Mesenchymal stem cell (in vitro differentiated cells and primary cell): ENCODE measurements at regions not wholly inside any gene's neighbourhood (a gene's known extent, or its start where the extent isn't known, plus 50 kb on each side); places are given as distances from the start of the nearest gene placed in this dataset.

ENCODE experiments used
- DNase-seq: peaks from one replicate; pipeline ENCODE4 v3.0.0-alpha.2; 2013
- H2AFZ ChIP-seq: one replicate; pipeline ENCODE4 v1.6.1; 2013; ENCODE audit warnings: low read depth, mild to moderate bottlenecking, control low read depth, inconsistent platforms, low read length, moderate library complexity
- H2AK5ac ChIP-seq: 2 replicates; pipeline ENCODE4 v1.6.1; 2013; ENCODE audit warnings: low read length, moderate library complexity, mild to moderate bottlenecking, inconsistent platforms; ENCODE audit not compliant: severe bottlenecking
- H2BK120ac ChIP-seq: one replicate; pipeline ENCODE4 v1.6.1; 2013; ENCODE audit warnings: low read depth, mild to moderate bottlenecking, inconsistent platforms, low read length, moderate library complexity
- H2BK12ac ChIP-seq, 2 experiments: one replicate each; pipeline ENCODE4 v1.6.1; 2013; ENCODE audit warnings: inconsistent platforms in 2 of 2, low read length in 2 of 2, mild to moderate bottlenecking in 2 of 2, moderate library complexity in 2 of 2, control low read depth in 1 of 2
- H2BK15ac ChIP-seq: one replicate; pipeline ENCODE4 v1.6.1; 2013; ENCODE audit warnings: mild to moderate bottlenecking, low read depth, inconsistent platforms; ENCODE audit not compliant: poor library complexity, severe bottlenecking
- H2BK5ac ChIP-seq: 2 replicates; pipeline ENCODE4 v1.6.1; 2013; ENCODE audit warnings: low read depth, mild to moderate bottlenecking, low read length, control low read depth, inconsistent platforms; ENCODE audit not compliant: poor library complexity, severe bottlenecking
- H3K14ac ChIP-seq, 2 experiments: one replicate each; pipeline ENCODE4 v1.6.1; 2013; ENCODE audit warnings: inconsistent platforms in 2 of 2, low read length in 2 of 2, control low read depth in 1 of 2, mild to moderate bottlenecking in 1 of 2, moderate library complexity in 1 of 2
- H3K18ac ChIP-seq, 2 experiments: one replicate each; pipeline ENCODE4 v1.6.1; 2013; ENCODE audit warnings: inconsistent platforms in 2 of 2, low read length in 2 of 2, control low read depth in 1 of 2, low read depth in 1 of 2, mild to moderate bottlenecking in 1 of 2
- H3K23ac ChIP-seq, 2 experiments: one replicate each; pipeline ENCODE4 v1.6.1; 2013; ENCODE audit warnings: inconsistent platforms in 2 of 2, low read length in 2 of 2, mild to moderate bottlenecking in 2 of 2, moderate library complexity in 2 of 2, control low read depth in 1 of 2
- H3K27ac ChIP-seq: 2 replicates; pipeline ENCODE4 v1.5.1; 2013; ENCODE audit warnings: mild to moderate bottlenecking, moderate library complexity, low read length, control low read depth, inconsistent platforms; ENCODE audit not compliant: poor library complexity, severe bottlenecking
- H3K27me3 ChIP-seq, 2 experiments: 2 replicates each; pipeline versions ENCODE4 v1.6.1 to v1.7.0; 2013; ENCODE audit warnings: low read length in 2 of 2, mild to moderate bottlenecking in 2 of 2, moderate library complexity in 2 of 2, control low read depth in 1 of 2, inconsistent platforms in 1 of 2; ENCODE audit not compliant: control insufficient read depth in 1 of 2, insufficient read depth in 1 of 2
- H3K36me3 ChIP-seq, 2 experiments: 2 replicates each; pipeline versions ENCODE4 v1.6.1 to v1.7.0; 2013; ENCODE audit warnings: low read length in 2 of 2, control low read depth in 1 of 2, inconsistent platforms in 1 of 2, low read depth in 1 of 2, mild to moderate bottlenecking in 1 of 2; ENCODE audit not compliant: insufficient read depth in 2 of 2, control insufficient read depth in 1 of 2
- H3K4ac ChIP-seq, 2 experiments: one replicate each; pipeline ENCODE4 v1.6.1; 2013; ENCODE audit warnings: inconsistent platforms in 2 of 2, low read length in 2 of 2, mild to moderate bottlenecking in 2 of 2, moderate library complexity in 2 of 2, control low read depth in 1 of 2, low read depth in 1 of 2
- H3K4me1 ChIP-seq: 2 replicates; pipeline ENCODE4 v1.6.1; 2013; ENCODE audit warnings: low read depth, low read length, control low read depth; ENCODE audit not compliant: control insufficient read depth, insufficient read depth
- H3K4me2 ChIP-seq: 2 replicates; pipeline ENCODE4 v1.6.1; 2013; ENCODE audit warnings: low read length, mild to moderate bottlenecking, inconsistent platforms; ENCODE audit not compliant: poor library complexity, severe bottlenecking
- H3K4me3 ChIP-seq, 2 experiments: 2 replicates each; pipeline versions ENCODE4 v1.5.1 to v1.7.0; 2013; ENCODE audit warnings: low read length in 2 of 2, mild to moderate bottlenecking in 2 of 2, control low read depth in 1 of 2, low read depth in 1 of 2; ENCODE audit not compliant: insufficient read depth in 1 of 2
- H3K79me1 ChIP-seq: replicated peaks from 2 replicates; pipeline ENCODE4 v1.6.1; 2013; ENCODE audit warnings: mild to moderate bottlenecking, control low read depth, low read length, inconsistent platforms; ENCODE audit not compliant: poor library complexity, severe bottlenecking
- H3K9ac ChIP-seq: 2 replicates; pipeline ENCODE4 v1.7.0; 2013; ENCODE audit warnings: mild to moderate bottlenecking, low read length, moderate library complexity
- H3K9me3 ChIP-seq: 2 replicates; pipeline ENCODE4 v1.7.0; 2013; ENCODE audit warnings: mild to moderate bottlenecking, low read length; ENCODE audit not compliant: control insufficient read depth
- H4K8ac ChIP-seq: one replicate; pipeline ENCODE4 v1.6.1; 2013; ENCODE audit warnings: inconsistent platforms, mild to moderate bottlenecking, low read length, moderate library complexity
- H4K91ac ChIP-seq: one replicate; pipeline ENCODE4 v1.6.1; 2013; ENCODE audit warnings: mild to moderate bottlenecking, low read length, inconsistent platforms
- WGBS: methylation state at CpG from one replicate; pipeline ENCODE4 v1.1.7; 2013; ENCODE audit warnings: mixed read lengths; 5-methylcytosine and 5-hydroxymethylcytosine counted together

DNA sequence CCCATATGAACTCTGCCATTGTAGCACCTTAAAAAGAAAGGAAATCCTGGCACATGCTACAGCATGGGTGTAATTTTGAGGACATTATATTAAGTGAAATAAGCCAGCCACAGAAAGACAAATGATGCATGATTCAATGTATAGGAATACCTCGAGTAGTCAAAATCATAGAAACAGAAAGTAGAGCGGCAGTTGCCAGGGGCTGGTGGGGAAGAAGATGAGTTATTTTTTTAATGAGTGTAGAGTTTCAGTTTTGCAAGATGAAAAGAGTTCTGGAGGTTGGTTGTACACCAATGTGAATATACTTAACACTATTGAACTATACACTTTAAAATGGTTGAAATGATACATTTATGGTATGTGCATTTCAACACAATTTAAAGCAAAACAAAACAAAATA, 133.0 kb downstream of the ZDHHC21 start:
- Histone ChIP-seq H4K91ac (no peak overlapping the region), H3K14ac (no peak overlapping the region), H2AK5ac (no peak overlapping the region), H3K27ac (no peak overlapping the region), H3K27me3 (peaks cover 0 to 9% of the 10 kb centered on the region in 2 experiments), H2BK15ac (no peak overlapping the region), H2BK12ac (no peak overlapping the region), H3K36me3 (no peaks in the 10 kb centered on the region), H2BK120ac (no peak overlapping the region), H3K4me1 (peaks cover 3% of the 10 kb centered on the region), H3K79me1 (no peaks in the 10 kb centered on the region), H3K18ac (no peak overlapping the region), H3K4ac (no peak overlapping the region), H3K4me2 (no peak overlapping the region), H3K23ac (no peak overlapping the region), H3K9me3 (no peaks in the 10 kb centered on the region), H3K4me3 (no peak overlapping the region), H3K9ac (no peak overlapping the region), H2BK5ac (no peak overlapping the region), H4K8ac (no peak overlapping the region), H2AFZ (no peak overlapping the region)
- 95% methylated on average over 2 of the region's 2 CpGs for WGBS
- no peak for DNase-seq

DNA sequence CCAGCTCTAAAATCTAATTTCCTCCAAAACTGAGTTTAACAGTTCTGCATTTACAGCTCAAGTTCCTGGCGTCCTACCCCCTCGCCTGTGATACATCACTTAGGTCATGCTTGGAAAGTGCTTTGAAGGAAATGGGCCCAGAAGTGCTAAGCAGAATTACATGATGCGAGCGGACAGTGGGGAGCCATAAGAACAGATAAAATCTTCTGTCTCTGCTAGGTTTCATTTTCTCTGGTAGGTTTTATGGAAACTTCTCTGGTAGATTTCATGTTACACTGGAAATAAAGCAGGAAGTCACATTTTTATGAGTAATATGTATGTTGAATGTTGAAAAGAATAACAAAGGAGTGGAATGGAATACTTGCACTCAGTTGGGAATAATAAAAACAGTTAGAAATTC, 138.3 kb downstream of the ZDHHC21 start:
- WGBS: 57% methylated on average over 4 of the region's 4 CpGs
- Histone ChIP-seq H3K27ac (no peak overlapping the region), H2BK120ac (no peak overlapping the region), H3K9me3 (no peaks in the 10 kb centered on the region), H3K23ac (no peak overlapping the region), H2BK12ac (no peak overlapping the region), H4K8ac (no peak overlapping the region), H2BK5ac (no peak overlapping the region), H3K18ac (no peak overlapping the region), H3K9ac (peak overlapping the region; percentile 69), H4K91ac (no peak overlapping the region), H3K4me1 (no peaks in the 10 kb centered on the region), H2AK5ac (no peak overlapping the region), H2BK15ac (no peak overlapping the region), H3K79me1 (no peaks in the 10 kb centered on the region), H3K27me3 (no peaks in the 10 kb centered on the region), H3K14ac (no peak overlapping the region), H2AFZ (no peak overlapping the region), H3K36me3 (no peaks in the 10 kb centered on the region), H3K4me3 (no peak overlapping the region), H3K4me2 (no peak overlapping the region), H3K4ac (no peak overlapping the region)
- peak; percentile 30 for DNase-seq

DNA sequence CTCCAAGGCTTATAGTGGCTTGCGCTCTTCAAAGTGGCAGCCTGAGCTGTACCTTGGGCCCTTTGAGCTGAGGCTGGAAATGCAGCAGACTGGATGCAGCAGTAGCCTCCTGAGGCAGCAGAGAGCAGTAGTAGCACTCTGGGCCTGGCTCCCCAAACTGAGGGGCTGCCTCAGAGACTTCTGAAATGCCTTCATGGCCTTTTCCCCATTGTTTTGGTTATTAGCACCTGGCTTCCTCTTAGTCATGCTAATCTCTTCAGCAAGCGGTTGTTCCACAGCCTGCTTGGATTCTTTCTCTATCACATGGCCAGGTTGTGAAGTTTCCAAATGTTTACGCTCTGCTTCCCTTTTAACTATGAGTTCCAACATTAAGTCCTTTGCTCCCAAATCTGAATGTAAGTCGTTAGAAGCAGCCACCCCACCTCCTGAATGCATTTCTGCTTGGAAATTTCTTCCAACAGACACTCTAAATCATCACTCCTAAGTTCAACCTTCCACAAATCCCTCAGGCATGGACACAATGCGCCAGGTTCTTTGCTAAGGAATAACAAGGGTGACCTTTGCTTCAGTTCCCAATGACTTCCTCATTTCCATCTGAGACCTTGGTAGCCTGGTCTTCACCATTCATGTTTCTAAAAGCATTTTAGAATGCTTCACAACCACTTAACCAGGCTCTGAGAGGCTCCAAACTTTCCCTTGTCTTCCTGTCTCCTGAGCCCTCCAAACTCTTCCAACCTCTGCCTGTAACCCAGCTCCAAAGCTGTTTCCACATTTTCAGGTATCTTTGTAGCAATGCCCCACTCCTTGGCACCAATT, 145.8 kb downstream of the ZDHHC21 start:
- Histone ChIP-seq H3K4me2 (no peak overlapping the region), H3K23ac (no peak overlapping the region), H3K4me1 (no peaks in the 10 kb centered on the region), H3K79me1 (no peaks in the 10 kb centered on the region), H2BK120ac (no peak overlapping the region), H4K8ac (no peak overlapping the region), H3K9me3 (no peaks in the 10 kb centered on the region), H3K27me3 (peaks cover 0 to 3% of the 10 kb centered on the region in 2 experiments), H3K36me3 (no peaks in the 10 kb centered on the region), H3K9ac (no peak overlapping the region), H2BK15ac (no peak overlapping the region), H2BK5ac (no peak overlapping the region), H3K18ac (no peak overlapping the region), H2AK5ac (no peak overlapping the region), H4K91ac (no peak overlapping the region), H2BK12ac (no peak overlapping the region), H3K27ac (no peak overlapping the region), H3K4ac (no peak overlapping the region), H2AFZ (no peak overlapping the region), H3K4me3 (no peak overlapping the region), H3K14ac (no peak overlapping the region)
- 71% methylated on average over 5 of the region's 5 CpGs for WGBS
- DNase-seq: no peak

DNA sequence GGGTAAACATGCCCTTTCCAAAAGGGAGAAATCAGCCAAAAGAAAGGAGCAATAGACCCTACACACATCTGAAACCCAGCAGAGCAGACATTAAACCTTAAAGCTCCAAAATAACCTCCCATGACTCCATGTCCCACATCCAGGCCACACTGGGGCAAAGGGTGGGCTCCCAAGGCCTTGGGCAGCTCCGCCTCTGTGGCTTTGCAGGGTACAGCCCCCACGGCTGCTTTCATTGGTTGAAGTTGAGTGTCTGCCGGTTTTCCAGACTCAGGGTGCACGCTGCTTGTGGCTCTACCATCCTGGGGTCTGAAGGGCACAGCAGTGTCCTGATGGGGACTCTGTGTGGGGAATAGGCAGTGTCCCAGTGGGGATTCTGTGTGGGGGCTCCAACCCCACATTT, 146.5 kb downstream of the ZDHHC21 start:
- Histone ChIP-seq H2BK12ac (no peak overlapping the region), H3K79me1 (no peaks in the 10 kb centered on the region), H3K27ac (no peak overlapping the region), H3K14ac (no peak overlapping the region), H2BK120ac (no peak overlapping the region), H3K18ac (no peak overlapping the region), H3K36me3 (no peaks in the 10 kb centered on the region), H3K4me1 (no peaks in the 10 kb centered on the region), H3K4ac (no peak overlapping the region), H2AFZ (no peak overlapping the region), H3K9ac (no peak overlapping the region), H3K4me3 (no peak overlapping the region), H4K8ac (no peak overlapping the region), H3K9me3 (no peaks in the 10 kb centered on the region), H3K27me3 (peaks cover 0 to 3% of the 10 kb centered on the region in 2 experiments), H4K91ac (no peak overlapping the region), H3K23ac (no peak overlapping the region), H3K4me2 (no peak overlapping the region), H2AK5ac (no peak overlapping the region), H2BK15ac (no peak overlapping the region), H2BK5ac (no peak overlapping the region)
- 99% methylated on average over 4 of the region's 4 CpGs for WGBS
- DNase-seq: no peak
